NT2/D1 (cell line): ENCODE measurements at regions not wholly inside any gene's neighbourhood (a gene's known extent, or its start where the extent isn't known, plus 50 kb on each side); places are given as distances from the start of the nearest gene placed in this dataset.

Source experiments
- YY1 ChIP-seq: IDR thresholded peaks from 2 replicates; pipeline ENCODE4 v1.6.1; 2011; ENCODE audit not compliant: insufficient read length, insufficient read depth
- ZNF274 ChIP-seq: IDR thresholded peaks from 2 replicates; pipeline ENCODE4 v1.6.1; 2011; ENCODE audit warnings: mild to moderate bottlenecking, low read depth, low read length

DNA sequence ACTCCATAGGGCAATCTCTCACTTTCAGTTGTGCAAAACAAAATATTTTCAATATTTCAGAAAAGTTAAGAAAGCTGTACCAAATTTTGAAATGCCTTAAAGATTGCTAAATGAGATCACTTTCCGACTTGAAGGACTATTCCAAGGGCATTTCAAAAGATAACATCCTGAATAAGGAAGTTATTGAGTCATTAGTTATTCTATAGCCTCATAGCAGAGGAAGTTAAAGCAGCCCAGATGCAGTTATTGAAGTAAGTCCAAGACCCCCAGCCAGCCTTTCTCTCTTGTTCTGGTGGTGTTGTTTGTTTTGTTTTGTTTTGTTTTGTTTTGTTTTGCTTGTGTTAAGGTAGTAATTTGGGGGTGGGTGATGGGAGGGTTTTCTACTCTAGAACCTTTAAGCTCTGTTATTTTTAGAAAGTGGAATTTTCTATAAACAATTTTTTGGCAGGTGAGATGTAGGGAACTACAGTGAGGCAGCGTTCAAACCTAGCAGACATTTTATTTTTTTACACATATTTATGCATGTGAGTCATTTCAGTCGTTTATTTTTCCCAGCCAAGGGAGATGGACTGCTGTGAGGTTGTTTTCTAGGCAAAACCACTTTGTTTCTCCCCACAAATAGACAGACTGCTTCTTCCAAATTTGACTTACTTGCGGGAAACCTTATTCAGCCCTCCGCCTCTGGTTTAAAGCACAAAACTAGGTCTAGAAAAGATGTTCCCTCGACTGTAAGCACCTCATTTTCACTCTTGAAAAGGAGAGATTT, 216.3 kb upstream of the ARPP21 start:
- no peak for TF ChIP-seq YY1
- TF ChIP-seq ZNF274, result no peak
